CD4-positive, alpha-beta T cell (primary cell): ENCODE measurements at regions not wholly inside any gene's neighbourhood (a gene's known extent, or its start where the extent isn't known, plus 50 kb on each side); places are given as distances from the start of the nearest gene placed in this dataset.

ENCODE experiments used
- ATAC-seq: fragments of 200-7000 bp; cut with Tn5 transposase; one replicate; pipeline ENCODE4 v1.10.0; 2022; ENCODE audit warnings: mild to moderate bottlenecking; ENCODE audit not compliant: poor library complexity
- CTCF ChIA-PET: fragments of 350-600 bp; sonication (Branson Sonifier 250); formaldehyde crosslinking; loops from one replicate; lab custom pipeline; 2021; ENCODE audit warnings: antibody characterized with exemption, inconsistent platforms; lab: Charles Lee
- POLR2A ChIA-PET: fragments of 350-600 bp; sonication (Branson Sonifier 250); formaldehyde crosslinking; loops from one replicate; lab custom pipeline; 2021; ENCODE audit warnings: antibody characterized with exemption, inconsistent platforms; lab: Charles Lee
- DNase-seq, 14 experiments: peaks; one replicate each; pipeline ENCODE4 v3.0.0-alpha.2; 2013 to 2020; ENCODE audit warnings: mixed read lengths in 2 of 14
- H3K27ac ChIP-seq, 2 donors: one replicate each; pipeline versions ENCODE4 v1.5.1 to v1.7.0; 2013; ENCODE audit warnings: low read length in 2 of 2, low read depth in 1 of 2, mild to moderate bottlenecking in 1 of 2
- H3K27me3 ChIP-seq, 2 experiments: 1 replicate in 1 of 2; 2 replicates in 1 of 2; pipeline versions ENCODE4 v1.6.1 to v1.7.0; 2013; ENCODE audit warnings: low read length in 2 of 2, control low read depth in 1 of 2, mild to moderate bottlenecking in 1 of 2, moderate library complexity in 1 of 2; ENCODE audit not compliant: insufficient read depth in 2 of 2, control insufficient read depth in 1 of 2
- H3K36me3 ChIP-seq: one replicate; pipeline ENCODE4 v1.6.1; 2013; ENCODE audit warnings: low read length, control low read depth; ENCODE audit not compliant: insufficient read depth
- H3K4me1 ChIP-seq: one replicate; pipeline ENCODE4 v1.6.1; 2013; ENCODE audit warnings: low read length, control low read depth; ENCODE audit not compliant: insufficient read depth
- H3K4me3 ChIP-seq: one replicate; pipeline ENCODE4 v1.5.1; 2013; ENCODE audit warnings: mild to moderate bottlenecking, low read length, moderate library complexity
- H3K9me3 ChIP-seq, 2 experiments: 1 replicate in 1 of 2; 2 replicates in 1 of 2; pipeline versions ENCODE4 v1.6.1 to v1.7.0; 2013; ENCODE audit warnings: low read length in 2 of 2, mild to moderate bottlenecking in 2 of 2, control low read depth in 1 of 2, moderate library complexity in 1 of 2; ENCODE audit not compliant: control insufficient read depth in 1 of 2, insufficient read depth in 1 of 2
- H3K27ac Mint-ChIP-seq: one replicate; pipeline ENCODE4 v1.8.0; 2020; ENCODE audit warnings: mixed read lengths
- H3K27me3 Mint-ChIP-seq: one replicate; pipeline ENCODE4 v1.8.0; 2021; ENCODE audit warnings: mixed read lengths
- H3K36me3 Mint-ChIP-seq: one replicate; pipeline ENCODE4 v1.8.0; 2021; ENCODE audit warnings: low read depth, mixed read lengths
- H3K4me1 Mint-ChIP-seq: one replicate; pipeline ENCODE4 v1.8.0; 2021; ENCODE audit warnings: low read depth, mixed read lengths
- H3K4me3 Mint-ChIP-seq: one replicate; pipeline ENCODE4 v1.8.0; 2020; ENCODE audit warnings: mild to moderate bottlenecking, mixed read lengths
- H3K9me3 Mint-ChIP-seq: one replicate; pipeline ENCODE4 v1.8.0; 2020; ENCODE audit warnings: mixed read lengths
- intact Hi-C, 2 experiments: fragments of 100-400 bp; cut with DNase I in 1 of 2; cut with micrococcal nuclease in 1 of 2; formaldehyde crosslinking; loops; one replicate each; pipeline versions ENCODE4 v1.15.1 to v1.9.0; 2023 to 2025; cut with DNase I, micrococcal nuclease
- TF ChIP-seq, protein P1 (sequence below): fragments of 200-600 bp; IDR thresholded peaks from one replicate; pipeline ENCODE4 v1.8.0; 2022; ENCODE audit warnings: antibody characterized with exemption, mild to moderate bottlenecking

DNA sequence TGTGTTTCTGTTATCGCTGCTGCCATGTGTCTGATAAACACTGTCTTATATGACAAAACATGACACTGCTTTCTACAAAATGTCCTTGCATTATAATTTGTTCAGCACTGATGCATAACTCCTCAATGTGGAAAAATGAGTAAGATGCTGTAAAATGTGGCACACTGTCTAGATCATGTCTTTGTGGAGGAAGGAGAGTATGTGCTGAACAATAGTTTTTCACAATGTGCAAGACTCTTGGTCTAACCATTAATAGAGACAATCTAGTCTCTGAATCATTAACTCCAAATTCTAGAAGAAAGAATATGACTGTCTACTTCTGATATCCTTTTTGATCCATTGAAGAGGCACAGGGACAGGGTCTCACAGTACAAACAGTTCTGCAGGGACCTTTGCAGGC, 127.9 kb upstream of the RARB start:
- no peaks in the 10 kb centered on the region for H3K36me3 ChIP-seq
- H3K9me3 ChIP-seq = no peaks in the 10 kb centered on the region
- Mint-ChIP-seq H3K27ac (no peak overlapping the region), H3K9me3 (peaks cover 2% of the 10 kb centered on the region), H3K27me3 (no peaks in the 10 kb centered on the region), H3K4me1 (no peaks in the 10 kb centered on the region), H3K36me3 (no peaks in the 10 kb centered on the region), H3K4me3 (no peak overlapping the region)
- intact Hi-C loops = no loop called here
- TF ChIP-seq, protein P1, sequence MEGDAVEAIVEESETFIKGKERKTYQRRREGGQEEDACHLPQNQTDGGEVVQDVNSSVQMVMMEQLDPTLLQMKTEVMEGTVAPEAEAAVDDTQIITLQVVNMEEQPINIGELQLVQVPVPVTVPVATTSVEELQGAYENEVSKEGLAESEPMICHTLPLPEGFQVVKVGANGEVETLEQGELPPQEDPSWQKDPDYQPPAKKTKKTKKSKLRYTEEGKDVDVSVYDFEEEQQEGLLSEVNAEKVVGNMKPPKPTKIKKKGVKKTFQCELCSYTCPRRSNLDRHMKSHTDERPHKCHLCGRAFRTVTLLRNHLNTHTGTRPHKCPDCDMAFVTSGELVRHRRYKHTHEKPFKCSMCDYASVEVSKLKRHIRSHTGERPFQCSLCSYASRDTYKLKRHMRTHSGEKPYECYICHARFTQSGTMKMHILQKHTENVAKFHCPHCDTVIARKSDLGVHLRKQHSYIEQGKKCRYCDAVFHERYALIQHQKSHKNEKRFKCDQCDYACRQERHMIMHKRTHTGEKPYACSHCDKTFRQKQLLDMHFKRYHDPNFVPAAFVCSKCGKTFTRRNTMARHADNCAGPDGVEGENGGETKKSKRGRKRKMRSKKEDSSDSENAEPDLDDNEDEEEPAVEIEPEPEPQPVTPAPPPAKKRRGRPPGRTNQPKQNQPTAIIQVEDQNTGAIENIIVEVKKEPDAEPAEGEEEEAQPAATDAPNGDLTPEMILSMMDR = no peak
- no peak overlapping the region for H3K4me3 ChIP-seq
- ATAC-seq = no peak
- ChIA-PET POLR2A (no interaction called here), CTCF (no interaction called here)
- H3K27ac ChIP-seq = no peak overlapping the region
- H3K4me1 ChIP-seq = no peaks in the 10 kb centered on the region
- no peak for DNase-seq
- no peaks in the 10 kb centered on the region for H3K27me3 ChIP-seq

DNA sequence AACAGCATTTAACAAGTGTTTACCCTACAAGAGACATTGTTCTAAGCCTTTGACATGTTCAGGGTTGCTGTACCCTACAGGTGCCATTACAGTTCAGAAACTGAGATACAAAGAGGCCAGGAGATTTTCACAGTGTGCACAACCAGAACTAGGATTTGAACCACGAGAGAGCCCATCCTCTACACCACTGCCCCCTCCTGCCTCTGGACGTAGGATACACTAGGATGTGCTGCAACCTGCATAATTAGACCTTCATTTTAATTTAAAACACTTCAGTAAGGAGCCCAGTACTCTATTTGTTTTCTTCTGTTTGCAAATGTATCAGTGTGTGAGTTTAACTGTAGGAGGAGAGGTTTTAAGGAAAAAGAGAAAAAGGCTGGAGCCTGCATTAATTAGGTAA, 123.1 kb upstream of the RARB start:
- CTCF ChIA-PET = no interaction called here
- DNase-seq = no peak
- Mint-ChIP-seq H3K4me1 (no peaks in the 10 kb centered on the region), H3K27ac (no peak overlapping the region), H3K36me3 (no peaks in the 10 kb centered on the region), H3K27me3 (no peaks in the 10 kb centered on the region), H3K4me3 (no peak overlapping the region), H3K9me3 (peaks cover 2% of the 10 kb centered on the region)
- POLR2A ChIA-PET = no interaction called here
- no peak overlapping the region for H3K4me3 ChIP-seq
- no peaks in the 10 kb centered on the region for H3K4me1 ChIP-seq
- peaks cover 0 to 6% of the 10 kb centered on the region in 2 experiments for H3K9me3 ChIP-seq
- TF ChIP-seq, protein P1 = no peak
- H3K27ac ChIP-seq = no peak overlapping the region
- intact Hi-C loops = no loop called here
- no peak for ATAC-seq
- no peaks in the 10 kb centered on the region for H3K36me3 ChIP-seq
- no peaks in the 10 kb centered on the region for H3K27me3 ChIP-seq

DNA sequence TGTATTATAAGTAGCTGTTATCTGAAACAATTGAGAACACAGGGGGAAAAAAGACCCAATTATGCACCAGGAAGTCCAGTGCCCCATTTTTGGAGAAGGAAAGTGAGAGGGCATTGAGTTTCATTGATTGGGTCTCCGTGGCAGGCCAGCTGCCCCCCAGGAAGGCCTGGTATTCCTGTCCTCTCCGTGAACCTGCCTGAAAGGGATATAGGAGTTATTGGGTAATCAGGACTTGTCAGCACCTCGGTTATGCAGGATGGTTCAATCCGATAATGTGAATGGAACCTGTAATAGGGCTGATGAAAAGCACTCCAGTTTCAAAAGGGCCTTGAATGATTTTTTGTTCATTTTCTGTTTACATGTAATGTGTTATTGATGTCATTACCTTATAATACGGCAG, 122.0 kb upstream of the RARB start:
- TF ChIP-seq, protein P1 = no peak
- Mint-ChIP-seq H3K27ac (no peak overlapping the region), H3K27me3 (no peaks in the 10 kb centered on the region), H3K4me3 (no peak overlapping the region), H3K36me3 (no peaks in the 10 kb centered on the region), H3K9me3 (peaks cover 2% of the 10 kb centered on the region), H3K4me1 (no peaks in the 10 kb centered on the region)
- intact Hi-C loops = no loop called here
- Histone ChIP-seq H3K4me3 (no peak overlapping the region), H3K36me3 (no peaks in the 10 kb centered on the region), H3K9me3 (peaks cover 0 to 6% of the 10 kb centered on the region in 2 experiments), H3K4me1 (no peaks in the 10 kb centered on the region), H3K27me3 (no peaks in the 10 kb centered on the region), H3K27ac (no peak overlapping the region)
- DNase-seq (no peak), ATAC-seq (no peak)
- CTCF ChIA-PET = no interaction called here
- POLR2A ChIA-PET = no interaction called here
